Activated T-cell treated with anti-CD3 and anti-CD28 coated beads, Interleukin-2, amount 50 U/mL, for 48 hours (primary cell): ENCODE measurements at regions not wholly inside any gene's neighbourhood (a gene's known extent, or its start where the extent isn't known, plus 50 kb on each side); places are given as distances from the start of the nearest gene placed in this dataset.
"Not testable (repeated sequence)": the region's sequence is repeated elsewhere in the genome, so short reads cannot be mapped to it uniquely, and the experiment has no call there.

ENCODE experiments used
- DNase-seq, 2 experiments: peaks; one replicate each; pipeline ENCODE4 v3.0.0-alpha.2; 2020

GRCh38 chr2:2649109-2650072 is 318.3 kb upstream of the MYT1L start:
- DNase-seq: no peak

- peak in 1 of 2 experiments; percentile 26 for DNase-seq
Measured at GRCh38 chr2:2648094-2648493, 317.0 kb upstream of the MYT1L start.

GRCh38 chr2:2647141-2647541 is 316.1 kb upstream of the MYT1L start:
- DNase-seq: peak; percentile 33 to 38

- peak; percentile 47 to 61 for DNase-seq
Measured at GRCh38 chr2:2646433-2647051, 315.5 kb upstream of the MYT1L start.

GRCh38 chr2:2645162-2645855 is 314.2 kb upstream of the MYT1L start:
- no peak for DNase-seq

- not testable (repeated sequence) for DNase-seq
Measured at GRCh38 chr2:2644751-2645150, 313.7 kb upstream of the MYT1L start.

- DNase-seq: no peak
Measured at GRCh38 chr2:2644040-2644439, 313.0 kb upstream of the MYT1L start.

GRCh38 chr2:2642906-2643890 is 312.1 kb upstream of the MYT1L start:
- no peak for DNase-seq

- no peak for DNase-seq
Measured at GRCh38 chr2:2641541-2642410, 310.7 kb upstream of the MYT1L start.

GRCh38 chr2:2640818-2641217 is 309.7 kb upstream of the MYT1L start:
- DNase-seq: no peak

- DNase-seq: no peak
Measured at GRCh38 chr2:2640371-2640770, 309.3 kb upstream of the MYT1L start.

- DNase-seq: no peak
Measured at GRCh38 chr2:2639251-2640139, 308.4 kb upstream of the MYT1L start.

- DNase-seq: no peak
Measured at GRCh38 chr2:2638547-2639220, 307.6 kb upstream of the MYT1L start.

- DNase-seq: no peak
Measured at GRCh38 chr2:2636813-2637212, 305.7 kb upstream of the MYT1L start.

GRCh38 chr2:2635025-2635528 is 304.0 kb upstream of the MYT1L start:
- no peak for DNase-seq

- no peak for DNase-seq
Measured at GRCh38 chr2:2633017-2633416, 301.9 kb upstream of the MYT1L start.

- DNase-seq: no peak
Measured at GRCh38 chr2:2623939-2624338, 292.9 kb upstream of the MYT1L start.

- no peak for DNase-seq
Measured at GRCh38 chr2:2621855-2622254, 290.8 kb upstream of the MYT1L start.

GRCh38 chr2:2620604-2621003 is 289.5 kb upstream of the MYT1L start:
- no peak for DNase-seq
